GM19452 (cell line): ENCODE measurements at regions not wholly inside any gene's neighbourhood (a gene's known extent, or its start where the extent isn't known, plus 50 kb on each side); places are given as distances from the start of the nearest gene placed in this dataset.

Experiments
- ATAC-seq: cut with Tn5 transposase; IDR thresholded peaks from one replicate; pipeline ENCODE4 v1.9.1; 2021; ENCODE audit not compliant: unreplicated experiment

DNA sequence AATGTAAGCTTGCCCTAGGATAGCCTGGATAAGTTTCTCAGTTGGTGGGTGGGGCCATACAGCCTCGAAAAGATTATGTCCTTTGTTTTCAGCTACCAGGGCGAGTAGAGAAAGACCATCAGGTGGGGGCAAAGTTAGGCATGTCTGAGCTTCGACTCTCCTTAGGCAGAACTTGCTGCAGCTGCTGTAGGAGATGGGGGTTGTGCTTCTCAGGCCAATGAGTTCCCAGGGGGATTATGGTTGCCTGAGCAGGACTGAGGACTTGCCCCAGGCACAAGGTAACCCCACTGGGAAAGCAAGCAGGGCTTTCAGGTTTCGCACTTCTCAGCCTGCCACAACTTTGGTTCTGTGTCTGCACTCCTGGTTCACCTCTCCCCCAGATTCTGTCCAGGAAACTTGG is 173.4 kb upstream of the SESN3 start:
- no peak for ATAC-seq

- no peak for ATAC-seq
These were observed 167.6 kb upstream of the SESN3 start for GRCh38 chr11:95398437-95399112.

- no peak for ATAC-seq
These were observed 161.6 kb upstream of the SESN3 start for GRCh38 chr11:95392644-95393043.

DNA sequence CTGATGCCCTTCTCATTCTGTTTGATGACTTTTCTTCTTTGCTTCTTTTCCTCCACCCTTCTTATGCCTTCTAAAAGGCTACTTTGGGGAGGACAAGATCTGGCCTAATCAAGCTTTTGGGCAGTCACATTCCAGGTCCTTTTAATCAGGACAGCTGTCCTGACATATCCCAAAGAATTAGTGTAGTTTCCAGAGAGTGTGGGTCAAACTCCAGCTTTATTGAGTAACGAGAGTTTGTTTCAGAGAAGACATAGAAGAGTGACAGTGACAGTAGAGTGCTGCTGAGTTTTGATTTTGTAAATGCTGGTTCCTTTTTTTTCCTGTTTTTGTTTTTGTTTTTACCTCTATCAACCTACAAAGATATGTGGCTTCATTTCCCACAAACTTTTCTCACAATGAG is 158.4 kb upstream of the SESN3 start:
- ATAC-seq = no peak

DNA sequence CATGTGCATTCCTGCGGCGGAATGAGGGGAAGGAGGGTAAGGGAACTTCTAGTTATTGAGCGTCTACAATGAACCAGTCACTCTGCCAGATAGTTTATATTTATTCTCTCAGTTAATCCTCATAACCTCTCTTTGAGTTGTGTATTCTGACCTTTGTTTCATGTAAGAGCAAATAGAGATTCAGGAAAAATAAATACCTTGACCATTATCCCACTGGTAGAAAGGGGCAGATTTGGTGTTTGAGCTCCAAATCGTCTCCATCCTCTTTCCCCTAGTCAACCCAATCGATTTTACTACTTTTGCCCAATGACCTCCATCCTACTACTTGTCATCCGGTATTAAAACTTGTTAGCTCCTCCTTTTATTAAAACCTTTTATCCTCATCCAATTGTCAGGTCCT is 157.1 kb upstream of the SESN3 start:
- no peak for ATAC-seq

- no peak for ATAC-seq
These were observed 156.3 kb upstream of the SESN3 start for GRCh38 chr11:95387325-95387724.

DNA sequence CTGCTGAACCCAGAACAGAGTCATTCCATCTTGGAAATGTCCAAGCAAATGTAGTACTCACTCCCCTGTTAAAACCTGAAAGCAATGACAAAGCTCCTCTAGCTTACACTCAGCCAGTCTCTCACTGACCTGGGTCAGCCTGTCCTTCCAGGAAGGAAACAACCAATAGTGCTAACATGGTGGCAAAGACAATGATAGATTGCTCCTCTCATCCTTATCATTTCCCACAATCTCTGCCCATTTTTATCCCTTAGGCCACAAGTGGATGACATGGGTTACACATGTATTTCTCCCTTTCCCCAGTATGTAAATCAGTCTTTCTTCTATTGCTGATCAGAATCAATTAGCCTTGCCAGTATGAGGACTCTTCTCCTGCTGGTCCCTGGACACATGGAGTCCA is 154.6 kb upstream of the SESN3 start:
- ATAC-seq = no peak

DNA sequence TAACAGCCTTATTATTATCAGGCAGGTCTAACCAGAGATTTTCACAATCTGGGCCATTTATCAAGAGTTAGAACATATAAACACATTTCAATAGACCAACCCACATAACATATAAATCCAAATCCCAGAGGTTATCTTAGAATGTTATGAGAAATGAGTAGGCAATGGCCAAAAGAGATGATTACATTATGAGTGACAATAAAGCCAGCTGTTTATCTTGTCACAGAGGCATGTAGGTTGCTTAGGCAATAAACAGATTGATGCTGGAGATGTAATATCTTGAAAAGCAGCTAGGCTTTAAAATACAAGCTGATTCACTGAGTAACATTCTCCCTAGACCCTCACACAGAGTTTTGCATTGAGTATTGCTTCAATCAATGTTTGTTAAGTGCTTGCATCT is 148.5 kb upstream of the SESN3 start:
- no peak for ATAC-seq

- no peak for ATAC-seq
These were observed 147.8 kb upstream of the SESN3 start for GRCh38 chr11:95378789-95379188.

DNA sequence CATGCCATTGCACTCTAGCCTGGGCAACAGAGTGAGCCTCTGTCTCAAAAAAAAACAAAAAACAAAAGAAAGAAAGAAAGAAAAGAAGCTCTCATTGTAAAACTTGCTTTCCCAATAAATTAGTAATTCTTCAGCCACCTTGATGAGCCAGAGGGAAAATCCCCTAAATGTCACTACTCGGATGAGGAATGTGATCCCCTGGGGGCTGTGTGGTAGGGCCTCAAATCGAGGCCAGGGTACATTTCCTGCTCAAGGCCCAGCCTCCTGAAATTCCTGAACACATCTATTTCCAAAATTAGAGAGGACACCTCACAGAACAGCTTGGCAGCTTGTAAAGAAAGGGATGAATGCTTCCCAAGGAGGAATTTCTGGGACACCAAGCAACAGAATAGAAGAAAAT is 147.1 kb upstream of the SESN3 start:
- ATAC-seq = no peak

- ATAC-seq = no peak
These were observed 144.9 kb upstream of the SESN3 start for GRCh38 chr11:95375886-95376285.

DNA sequence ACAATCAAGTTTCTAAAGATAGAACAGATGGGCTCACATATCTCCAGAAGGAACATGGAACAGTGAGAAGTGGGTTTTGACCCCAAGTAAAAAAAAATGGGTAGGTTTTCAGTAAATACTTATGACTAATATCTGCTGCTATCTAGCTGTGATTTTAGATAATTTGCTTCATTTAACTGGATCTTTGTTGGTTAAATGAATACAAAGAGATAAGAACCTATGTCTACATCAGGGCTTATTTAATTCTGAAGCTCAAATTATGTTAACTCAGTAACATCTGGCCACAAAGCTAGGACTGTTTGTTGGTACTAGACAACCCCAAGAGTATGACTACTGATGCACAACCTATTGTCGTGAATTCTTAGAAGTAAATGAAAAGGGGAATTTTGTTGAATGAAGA is 144.4 kb upstream of the SESN3 start:
- no peak for ATAC-seq

- ATAC-seq = no peak
These were observed 143.1 kb upstream of the SESN3 start for GRCh38 chr11:95374105-95374504.

GRCh38 chr11:95373241-95373640 is 142.2 kb upstream of the SESN3 start:
- ATAC-seq = no peak

GRCh38 chr11:95372097-95372656 is 141.2 kb upstream of the SESN3 start:
- ATAC-seq = no peak

GRCh38 chr11:95371153-95371552 is 140.2 kb upstream of the SESN3 start:
- no peak for ATAC-seq

DNA sequence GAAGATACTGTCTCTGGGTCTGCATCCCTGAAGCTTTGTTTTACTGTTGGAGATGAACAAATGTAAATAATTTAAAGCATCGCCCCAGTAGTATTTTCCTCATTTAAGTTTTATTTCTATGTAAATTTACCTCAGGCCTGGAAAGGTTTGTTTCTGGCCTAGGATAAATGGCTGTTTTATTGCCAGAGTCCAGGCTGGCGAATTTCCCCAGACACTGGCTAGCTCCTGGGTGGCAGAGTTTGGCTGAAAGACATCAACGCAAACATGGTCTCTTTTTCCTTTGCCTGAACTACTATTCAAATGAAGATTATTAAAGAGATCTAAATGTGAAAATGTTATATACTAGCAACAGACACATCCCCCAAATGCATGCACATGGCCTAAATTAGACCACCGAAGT is 136.7 kb upstream of the SESN3 start:
- ATAC-seq = no peak

GRCh38 chr11:95365348-95365747 is 134.3 kb upstream of the SESN3 start:
- ATAC-seq = no peak

DNA sequence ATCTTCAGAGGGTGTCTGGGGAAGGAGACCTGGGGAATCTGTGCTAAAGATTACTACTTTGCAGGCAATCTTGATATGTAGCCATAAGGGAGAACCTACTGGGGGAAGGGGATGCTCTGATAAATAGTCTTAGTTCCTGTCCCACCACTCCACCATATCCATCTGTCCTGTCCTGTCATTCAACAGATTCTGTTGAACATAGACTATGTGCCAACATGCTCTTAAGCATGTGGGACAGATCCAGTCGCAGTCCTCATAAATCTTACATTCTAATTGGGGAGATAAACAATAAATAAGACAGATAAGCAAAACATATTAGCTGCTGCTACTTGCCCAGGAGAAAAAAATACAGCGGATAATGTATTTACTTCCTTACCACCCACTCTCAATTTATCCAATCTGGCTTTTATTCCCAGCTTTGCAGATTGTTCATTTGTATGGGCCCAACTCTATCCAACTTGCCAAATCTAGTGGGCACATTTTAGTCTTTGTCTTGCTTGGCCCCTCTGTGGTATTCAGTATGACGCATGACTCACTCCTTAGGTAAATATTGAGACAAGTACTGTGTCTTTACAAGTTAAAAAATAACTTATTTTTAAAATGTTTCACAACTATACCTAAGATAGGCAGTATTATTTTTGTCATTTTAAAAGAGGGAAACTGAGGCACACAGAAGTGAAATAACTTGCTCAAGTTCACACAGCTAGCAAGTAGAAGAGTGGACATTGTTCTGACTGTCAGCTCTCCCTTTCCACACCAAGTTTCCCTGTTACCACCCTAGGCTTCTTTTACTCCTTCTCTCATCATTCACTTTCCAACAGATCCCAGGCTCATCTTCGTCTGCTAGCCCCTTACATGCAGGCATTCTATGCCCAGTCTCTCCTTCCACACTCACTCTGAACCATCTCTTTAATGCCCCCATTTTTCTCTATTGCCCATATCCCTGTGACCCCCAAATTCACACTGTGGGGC is 133.6 kb upstream of the SESN3 start:
- no peak for ATAC-seq

- no peak for ATAC-seq
These were observed 132.7 kb upstream of the SESN3 start for GRCh38 chr11:95363708-95364107.

- no peak for ATAC-seq
These were observed 132.2 kb upstream of the SESN3 start for GRCh38 chr11:95363164-95363563.

- ATAC-seq = no peak
These were observed 130.2 kb upstream of the SESN3 start for GRCh38 chr11:95361180-95361579.
